Endothelial cell of umbilical vein (primary cell): ENCODE measurements at regions not wholly inside any gene's neighbourhood (a gene's known extent, or its start where the extent isn't known, plus 50 kb on each side); places are given as distances from the start of the nearest gene placed in this dataset.

Source experiments
- BruUV-seq: library from RNA; stranded (reverse); fragments of 400-500 nt; replicated peaks from 2 replicates; lab custom pipeline; 2021; lab: Mats Ljungman, UMichigan
- CTCF ChIA-PET: fragments of 300-600, 350-600 bp; sonication (Branson Sonifier 250); formaldehyde crosslinking; loops from one replicate; lab custom pipeline; 2021; ENCODE audit warnings: antibody characterized with exemption, inconsistent platforms; lab: Charles Lee
- POLR2A ChIA-PET: fragments of 300-600, 350-600 bp; sonication (Branson Sonifier 250); formaldehyde crosslinking; loops from one replicate; lab custom pipeline; 2021; ENCODE audit warnings: antibody characterized with exemption, inconsistent platforms; lab: Charles Lee
- DNase-seq: peaks from one replicate; pipeline ENCODE4 v3.0.0-alpha.2; 2011; ENCODE audit warnings: low read depth, low spot score
- FAIRE-seq: peaks from 2 replicates; lab custom pipeline; 2011; peaks lifted over from hg19 to GRCh38; lab: Jason Lieb, UNC
- H2AFZ ChIP-seq: 2 replicates; pipeline ENCODE4 v1.6.0; 2012; ENCODE audit warnings: low read depth, low read length, control low read depth, inconsistent platforms
- H3K27ac ChIP-seq: 2 replicates; pipeline ENCODE4 v1.5.1; 2011; ENCODE audit warnings: low read depth, mild to moderate bottlenecking, control low read depth, low read length, moderate library complexity; ENCODE audit not compliant: insufficient read depth
- H3K27me3 ChIP-seq, 2 experiments: 2 replicates each; pipeline versions ENCODE4 v1.6.0 to v1.6.1; 2011; ENCODE audit warnings: low read length in 2 of 2, mixed read lengths in 1 of 2; ENCODE audit not compliant: control insufficient read depth in 2 of 2, insufficient read depth in 2 of 2
- H3K36me3 ChIP-seq, 2 experiments: 2 replicates in 1 of 2; 3 replicates in 1 of 2; pipeline ENCODE4 v1.5.1; 2011; ENCODE audit warnings: low read length in 2 of 2, mild to moderate bottlenecking in 1 of 2, moderate library complexity in 1 of 2; ENCODE audit not compliant: control insufficient read depth in 2 of 2, insufficient read depth in 2 of 2; ENCODE audit errors: extremely low read depth in 1 of 2
- H3K4me1 ChIP-seq: 3 replicates; pipeline ENCODE4 v1.5.1; 2011; ENCODE audit warnings: mild to moderate bottlenecking, low read length; ENCODE audit not compliant: control insufficient read depth, insufficient read depth; ENCODE audit errors: extremely low read depth
- H3K4me2 ChIP-seq: 2 replicates; pipeline ENCODE4 v1.6.1; 2011; ENCODE audit warnings: low read length, control low read depth, mixed read lengths; ENCODE audit not compliant: insufficient read depth
- H3K4me3 ChIP-seq, 3 experiments: fragments of 200-600 bp in 1 of 3; sonication (generic), shearing (Covaris generic) in 1 of 3; replicated peaks in 1 of 3; 2 replicates each; pipeline ENCODE4 v1.5.1; 2011 to 2016; ENCODE audit warnings: control low read depth in 3 of 3, low read length in 3 of 3, mild to moderate bottlenecking in 2 of 3, inconsistent platforms in 1 of 3, low read depth in 1 of 3, moderate library complexity in 1 of 3; ENCODE audit not compliant: insufficient read depth in 1 of 3
- H3K79me2 ChIP-seq: 2 replicates; pipeline ENCODE4 v1.6.0; 2012; ENCODE audit warnings: low read length, inconsistent platforms; ENCODE audit not compliant: control insufficient read depth, insufficient read depth
- H3K9ac ChIP-seq: replicated peaks from 2 replicates; pipeline ENCODE3; 2011; ENCODE audit warnings: low read length, control low read depth; ENCODE audit not compliant: insufficient read depth; ENCODE audit errors: extremely low read depth
- H3K9me1 ChIP-seq: replicated peaks from 3 replicates; pipeline ENCODE4 v1.6.0; 2011; ENCODE audit warnings: mild to moderate bottlenecking, low read length; ENCODE audit not compliant: control insufficient read depth, insufficient read depth; ENCODE audit errors: extremely low read depth
- H3K9me3 ChIP-seq: replicated peaks from 2 replicates; pipeline ENCODE4 v1.5.1; 2012; ENCODE audit warnings: low read length, inconsistent platforms; ENCODE audit not compliant: control insufficient read depth, insufficient read depth
- H4K20me1 ChIP-seq: replicated peaks from 2 replicates; pipeline ENCODE3; 2011; ENCODE audit warnings: mild to moderate bottlenecking, low read length; ENCODE audit not compliant: control insufficient read depth, insufficient read depth; ENCODE audit errors: extremely low read depth
- EZH2 ChIP-seq: IDR thresholded peaks from 2 replicates; pipeline ENCODE4 v1.6.1; 2012; ENCODE audit warnings: borderline replicate concordance, low read depth, mild to moderate bottlenecking, moderate library complexity, low read length, inconsistent platforms; ENCODE audit not compliant: severe bottlenecking
- FOS ChIP-seq: IDR thresholded peaks from 2 replicates; pipeline ENCODE4 v1.6.1; 2011; ENCODE audit warnings: mild to moderate bottlenecking, low read length, moderate library complexity, borderline replicate concordance; ENCODE audit not compliant: insufficient read depth
- GATA2 ChIP-seq: IDR thresholded peaks from 2 replicates; pipeline ENCODE4 v1.7.0; 2011; ENCODE audit warnings: low read depth, mild to moderate bottlenecking, moderate library complexity, mixed read lengths, low read length; ENCODE audit not compliant: insufficient read length, insufficient read depth
- JUN ChIP-seq: IDR thresholded peaks from 2 replicates; pipeline ENCODE4 v1.6.1; 2011; ENCODE audit warnings: borderline replicate concordance, low read depth; ENCODE audit not compliant: insufficient read length, insufficient read depth
- MAX ChIP-seq: IDR thresholded peaks from 2 replicates; pipeline ENCODE4 v1.6.1; 2011; ENCODE audit not compliant: insufficient read depth, insufficient read length
- MYC ChIP-seq: IDR thresholded peaks from one replicate; pipeline ENCODE4 v1.6.1; 2011; ENCODE audit warnings: mild to moderate bottlenecking, low read depth, low read length
- POLR2A ChIP-seq: IDR thresholded peaks from 2 replicates; pipeline ENCODE4 v1.6.1; 2012; ENCODE audit warnings: low read depth, mild to moderate bottlenecking, control low read depth, low read length
- POLR2AphosphoS5 ChIP-seq: IDR thresholded peaks from 2 replicates; pipeline ENCODE4 v1.6.1; 2012; ENCODE audit warnings: low read depth, mild to moderate bottlenecking, control low read depth, low read length, moderate library complexity; ENCODE audit not compliant: insufficient read depth
- dilution Hi-C: fragments of 300-500 bp; cut with MboI; formaldehyde crosslinking; loops from one replicate; pipeline ENCODE4 v1.15.0; 2019; ENCODE audit warnings: low sequenced_read_pairs; ENCODE audit not compliant: extremely low pct_ligation_motif_present
- intact Hi-C: fragments of 100-400 bp; cut with micrococcal nuclease; formaldehyde crosslinking; loops from one replicate; pipeline ENCODE4 v1.10.0; 2022
- TF ChIP-seq, protein P1 (sequence below), 2 donors: IDR thresholded peaks; 1 replicate in 1 of 2; 2 replicates in 1 of 2; pipeline ENCODE4 v1.5.1; 2011; ENCODE audit warnings: low read length in 2 of 2, mild to moderate bottlenecking in 2 of 2, moderate library complexity in 2 of 2, control low read depth in 1 of 2, inconsistent platforms in 1 of 2, low read depth in 1 of 2; ENCODE audit not compliant: insufficient read depth in 1 of 2; ENCODE audit errors: extremely low read depth in 1 of 2

GRCh38 chr9:73054091-73054490 lies 97.6 kb upstream of the ANXA1 start:
- no peak overlapping the region for H2AFZ ChIP-seq
- CTCF ChIA-PET = no interaction called here
- BruUV-seq = no TSS peak
- no peak overlapping the region for H3K27ac ChIP-seq
- H3K27me3 ChIP-seq = no peaks in the 10 kb centered on the region
- dilution Hi-C loops = no loop called here
- DNase-seq (no peak), FAIRE-seq (no peak)
- no peaks in the 10 kb centered on the region for H3K36me3 ChIP-seq
- H3K4me1 ChIP-seq = no peaks in the 10 kb centered on the region
- H3K9ac ChIP-seq = no peak overlapping the region
- TF ChIP-seq MYC (no peak), JUN (no peak), MAX (no peak), EZH2 (no peak), GATA2 (no peak), FOS (no peak), POLR2AphosphoS5 (no peak), POLR2A (no peak)
- TF ChIP-seq, protein P1, sequence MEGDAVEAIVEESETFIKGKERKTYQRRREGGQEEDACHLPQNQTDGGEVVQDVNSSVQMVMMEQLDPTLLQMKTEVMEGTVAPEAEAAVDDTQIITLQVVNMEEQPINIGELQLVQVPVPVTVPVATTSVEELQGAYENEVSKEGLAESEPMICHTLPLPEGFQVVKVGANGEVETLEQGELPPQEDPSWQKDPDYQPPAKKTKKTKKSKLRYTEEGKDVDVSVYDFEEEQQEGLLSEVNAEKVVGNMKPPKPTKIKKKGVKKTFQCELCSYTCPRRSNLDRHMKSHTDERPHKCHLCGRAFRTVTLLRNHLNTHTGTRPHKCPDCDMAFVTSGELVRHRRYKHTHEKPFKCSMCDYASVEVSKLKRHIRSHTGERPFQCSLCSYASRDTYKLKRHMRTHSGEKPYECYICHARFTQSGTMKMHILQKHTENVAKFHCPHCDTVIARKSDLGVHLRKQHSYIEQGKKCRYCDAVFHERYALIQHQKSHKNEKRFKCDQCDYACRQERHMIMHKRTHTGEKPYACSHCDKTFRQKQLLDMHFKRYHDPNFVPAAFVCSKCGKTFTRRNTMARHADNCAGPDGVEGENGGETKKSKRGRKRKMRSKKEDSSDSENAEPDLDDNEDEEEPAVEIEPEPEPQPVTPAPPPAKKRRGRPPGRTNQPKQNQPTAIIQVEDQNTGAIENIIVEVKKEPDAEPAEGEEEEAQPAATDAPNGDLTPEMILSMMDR (IDR thresholded peaks at IDR 0.05; ENCODE audit: extremely low read depth in 1 of 2, insufficient read depth in 1 of 2, low read depth in 1 of 2, low read length in 2 of 2) = no peak
- H3K4me3 ChIP-seq = no peak overlapping the region
- no peaks in the 10 kb centered on the region for H3K9me3 ChIP-seq
- POLR2A ChIA-PET = no interaction called here
- no peaks in the 10 kb centered on the region for H4K20me1 ChIP-seq
- H3K9me1 ChIP-seq = no peaks in the 10 kb centered on the region
- intact Hi-C loops = no loop called here
- H3K79me2 ChIP-seq = no peaks in the 10 kb centered on the region
- H3K4me2 ChIP-seq = no peak overlapping the region
